Osteocyte (in vitro differentiated cells): ENCODE measurements at regions not wholly inside any gene's neighbourhood (a gene's known extent, or its start where the extent isn't known, plus 50 kb on each side); places are given as distances from the start of the nearest gene placed in this dataset.
"Not testable (repeated sequence)": the region's sequence is repeated elsewhere in the genome, so short reads cannot be mapped to it uniquely, and the experiment has no call there.

Source experiments
- DNase-seq: peaks from one replicate; pipeline ENCODE4 v3.0.0; 2021; ENCODE audit warnings: mixed read lengths; ENCODE audit not compliant: unreplicated experiment; ENCODE audit errors: extremely low spot score
- H3K27ac Mint-ChIP-seq: one replicate; pipeline ENCODE4 v1.8.0; 2021; ENCODE audit warnings: mild to moderate bottlenecking, mixed read lengths; ENCODE audit not compliant: unreplicated experiment
- H3K27me3 Mint-ChIP-seq: one replicate; pipeline ENCODE4 v1.8.0; 2021; ENCODE audit warnings: mixed read lengths; ENCODE audit not compliant: unreplicated experiment
- H3K36me3 Mint-ChIP-seq: one replicate; pipeline ENCODE4 v1.8.0; 2021; ENCODE audit warnings: mixed read lengths; ENCODE audit not compliant: unreplicated experiment
- H3K4me1 Mint-ChIP-seq: one replicate; pipeline ENCODE4 v1.8.0; 2021; ENCODE audit warnings: mixed read lengths; ENCODE audit not compliant: unreplicated experiment
- H3K4me3 Mint-ChIP-seq: one replicate; pipeline ENCODE4 v1.8.0; 2021; ENCODE audit warnings: mild to moderate bottlenecking, moderate library complexity, mixed read lengths; ENCODE audit not compliant: unreplicated experiment
- H3K9me3 Mint-ChIP-seq: one replicate; pipeline ENCODE4 v1.8.0; 2021; ENCODE audit warnings: mixed read lengths; ENCODE audit not compliant: unreplicated experiment
- CTCF ChIP-seq: fragments of 200-600 bp; sonication (generic); IDR thresholded peaks from 2 replicates; pipeline ENCODE4 v1.5.0; 2021; ENCODE audit warnings: antibody characterized with exemption, mild to moderate bottlenecking, moderate library complexity

- H3K27ac Mint-ChIP-seq, result no peak overlapping the region
- DNase-seq, result no peak
- no peaks in the 10 kb centered on the region for H3K36me3 Mint-ChIP-seq
- no peak overlapping the region for H3K4me3 Mint-ChIP-seq
- TF ChIP-seq CTCF, result no peak
- no peaks in the 10 kb centered on the region for H3K9me3 Mint-ChIP-seq
- no peaks in the 10 kb centered on the region for H3K27me3 Mint-ChIP-seq
- peaks cover 3% of the 10 kb centered on the region for H3K4me1 Mint-ChIP-seq
Measured at GRCh38 chr12:82609234-82609914, 77.3 kb upstream of the TMTC2 start.

- Mint-ChIP-seq H3K4me1 (no peaks in the 10 kb centered on the region), H3K9me3 (no peaks in the 10 kb centered on the region)
Measured at GRCh38 chr12:82619644-82620043, 67.1 kb upstream of the TMTC2 start.

GRCh38 chr12:82620917-82621316 is 65.8 kb upstream of the TMTC2 start:
- H3K4me1 Mint-ChIP-seq, result no peaks in the 10 kb centered on the region
- no peak for TF ChIP-seq CTCF
- H3K27me3 Mint-ChIP-seq, result peaks cover 15% of the 10 kb centered on the region
- no peaks in the 10 kb centered on the region for H3K36me3 Mint-ChIP-seq
- H3K4me3 Mint-ChIP-seq, result no peak overlapping the region
- H3K9me3 Mint-ChIP-seq, result no peaks in the 10 kb centered on the region
- no peak overlapping the region for H3K27ac Mint-ChIP-seq
- DNase-seq, result no peak

More at GRCh38 chr12:82619644-82620043, 67.1 kb upstream of the TMTC2 start:
- H3K36me3 Mint-ChIP-seq, result no peaks in the 10 kb centered on the region
- no peak for DNase-seq
- peaks cover 21% of the 10 kb centered on the region for H3K27me3 Mint-ChIP-seq
- H3K4me3 Mint-ChIP-seq, result no peak overlapping the region
- H3K27ac Mint-ChIP-seq, result no peak overlapping the region
- TF ChIP-seq CTCF, result no peak

GRCh38 chr12:82625523-82625922 is 61.2 kb upstream of the TMTC2 start:
- H3K4me3 Mint-ChIP-seq, result no peak overlapping the region
- H3K27ac Mint-ChIP-seq, result no peak overlapping the region
- DNase-seq, result no peak
- H3K27me3 Mint-ChIP-seq, result peaks cover 11% of the 10 kb centered on the region
- H3K9me3 Mint-ChIP-seq, result no peaks in the 10 kb centered on the region
- no peaks in the 10 kb centered on the region for H3K4me1 Mint-ChIP-seq
- no peaks in the 10 kb centered on the region for H3K36me3 Mint-ChIP-seq
- no peak for TF ChIP-seq CTCF

- Mint-ChIP-seq H3K4me1 (no peaks in the 10 kb centered on the region), H3K36me3 (no peaks in the 10 kb centered on the region), H3K4me3 (no peak overlapping the region), H3K9me3 (no peaks in the 10 kb centered on the region), H3K27me3 (peaks cover 12% of the 10 kb centered on the region), H3K27ac (no peak overlapping the region)
- peak; percentile 48 for TF ChIP-seq CTCF
- DNase-seq, result no peak
Measured at GRCh38 chr12:82627799-82628198, 58.9 kb upstream of the TMTC2 start.

- not testable (repeated sequence) for H3K27ac Mint-ChIP-seq, DNase-seq, H3K9me3 Mint-ChIP-seq, H3K36me3 Mint-ChIP-seq, H3K4me1 Mint-ChIP-seq, H3K4me3 Mint-ChIP-seq, H3K27me3 Mint-ChIP-seq
Measured at GRCh38 chr12:82634495-82635258, 52.0 kb upstream of the TMTC2 start.
